T-helper 1 cell treated with Interleukin-12 subunit alpha and Interleukin-12 subunit beta and Interleukin-4 antibody, amounts not matched to agents 30 μg/mL and 1 μg/mL, for 36 hours (primary cell): ENCODE measurements at regions not wholly inside any gene's neighbourhood (a gene's known extent, or its start where the extent isn't known, plus 50 kb on each side); places are given as distances from the start of the nearest gene placed in this dataset.
A peak's percentile ranks its signal among the peaks of the same experiment; 100 is the strongest.

Source experiments
- H3K27ac Mint-ChIP-seq: one replicate; pipeline ENCODE4 v1.8.0; 2021; ENCODE audit warnings: mild to moderate bottlenecking, mixed read lengths
- H3K27me3 Mint-ChIP-seq: one replicate; pipeline ENCODE4 v1.8.0; 2021; ENCODE audit warnings: low read depth, mixed read lengths
- H3K36me3 Mint-ChIP-seq: one replicate; pipeline ENCODE4 v1.8.0; 2021; ENCODE audit warnings: low read depth, mixed read lengths
- H3K4me1 Mint-ChIP-seq: one replicate; pipeline ENCODE4 v1.8.0; 2021; ENCODE audit warnings: low read depth, mixed read lengths
- H3K4me3 Mint-ChIP-seq: one replicate; pipeline ENCODE4 v1.8.0; 2021; ENCODE audit warnings: mild to moderate bottlenecking, moderate library complexity, mixed read lengths
- H3K9me3 Mint-ChIP-seq: one replicate; pipeline ENCODE4 v1.8.0; 2021; ENCODE audit warnings: mixed read lengths

GRCh38 chr13:38191016-38191415, 158.6 kb upstream of the UFM1 start:
- no peaks in the 10 kb centered on the region for H3K36me3 Mint-ChIP-seq
- H3K27me3 Mint-ChIP-seq: no peaks in the 10 kb centered on the region
- H3K27ac Mint-ChIP-seq: no peak overlapping the region
- no peak overlapping the region for H3K4me3 Mint-ChIP-seq
- no peaks in the 10 kb centered on the region for H3K9me3 Mint-ChIP-seq
- H3K4me1 Mint-ChIP-seq: no peaks in the 10 kb centered on the region

DNA sequence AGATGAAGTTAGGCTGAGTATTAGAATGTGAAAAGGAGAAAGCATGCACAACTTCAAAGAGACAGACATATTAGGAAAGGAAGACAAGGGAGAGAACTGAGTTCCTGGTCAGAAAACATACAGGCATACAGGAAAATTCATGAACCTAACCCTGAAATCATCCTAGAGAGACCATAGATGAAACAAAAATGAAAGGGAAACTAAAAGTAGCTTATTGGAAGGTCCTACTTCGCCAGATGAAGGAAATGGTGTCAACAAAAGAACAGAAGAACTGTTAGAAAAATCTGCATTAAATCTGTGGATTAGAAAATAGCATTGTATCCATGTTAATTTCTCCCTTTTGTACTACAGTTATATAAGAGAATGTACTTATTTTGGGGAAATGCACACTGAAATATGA, 169.0 kb upstream of the UFM1 start:
- Mint-ChIP-seq H3K4me3 (peak overlapping the region; percentile 47), H3K36me3 (peaks cover 6% of the 10 kb centered on the region), H3K27me3 (no peaks in the 10 kb centered on the region), H3K9me3 (peaks cover 5% of the 10 kb centered on the region), H3K27ac (peak overlapping the region; percentile 79), H3K4me1 (peaks cover 12% of the 10 kb centered on the region)

GRCh38 chr13:38180126-38180525, 169.5 kb upstream of the UFM1 start:
- Mint-ChIP-seq H3K9me3 (peaks cover 5% of the 10 kb centered on the region), H3K4me1 (peaks cover 12% of the 10 kb centered on the region), H3K4me3 (peak overlapping the region; percentile 47), H3K36me3 (peaks cover 6% of the 10 kb centered on the region), H3K27ac (no peak overlapping the region), H3K27me3 (no peaks in the 10 kb centered on the region)

DNA sequence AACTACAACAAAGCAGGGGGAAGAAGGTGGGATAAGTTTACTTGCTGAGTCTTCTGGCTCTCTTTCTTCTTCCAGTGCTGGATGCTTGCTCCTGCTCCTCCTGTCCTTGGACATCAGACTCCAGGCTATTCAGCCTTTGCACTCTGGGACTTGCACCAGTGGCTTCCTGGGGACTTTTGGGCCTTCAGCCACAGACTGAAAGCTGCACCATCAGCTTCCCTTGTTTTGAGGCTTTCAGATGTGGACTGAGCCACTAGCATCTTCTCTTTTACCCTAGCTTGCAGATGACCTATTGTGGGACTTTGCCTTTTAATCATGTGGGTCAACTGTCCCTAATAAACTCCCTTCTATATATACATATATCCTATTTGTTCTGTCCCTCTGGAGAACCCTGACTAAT, 173.0 kb upstream of the UFM1 start:
- peaks cover 3% of the 10 kb centered on the region for H3K27me3 Mint-ChIP-seq
- no peak overlapping the region for H3K27ac Mint-ChIP-seq
- H3K4me1 Mint-ChIP-seq: peaks cover 12% of the 10 kb centered on the region
- peaks cover 5% of the 10 kb centered on the region for H3K36me3 Mint-ChIP-seq
- no peak overlapping the region for H3K4me3 Mint-ChIP-seq
- peaks cover 5% of the 10 kb centered on the region for H3K9me3 Mint-ChIP-seq

- no peak overlapping the region for H3K27ac Mint-ChIP-seq
- H3K4me1 Mint-ChIP-seq: no peaks in the 10 kb centered on the region
- H3K9me3 Mint-ChIP-seq: no peaks in the 10 kb centered on the region
- H3K27me3 Mint-ChIP-seq: peaks cover 3% of the 10 kb centered on the region
- H3K4me3 Mint-ChIP-seq: no peak overlapping the region
- H3K36me3 Mint-ChIP-seq: no peaks in the 10 kb centered on the region
These were observed 176.2 kb upstream of the UFM1 start for GRCh38 chr13:38173403-38173802.

DNA sequence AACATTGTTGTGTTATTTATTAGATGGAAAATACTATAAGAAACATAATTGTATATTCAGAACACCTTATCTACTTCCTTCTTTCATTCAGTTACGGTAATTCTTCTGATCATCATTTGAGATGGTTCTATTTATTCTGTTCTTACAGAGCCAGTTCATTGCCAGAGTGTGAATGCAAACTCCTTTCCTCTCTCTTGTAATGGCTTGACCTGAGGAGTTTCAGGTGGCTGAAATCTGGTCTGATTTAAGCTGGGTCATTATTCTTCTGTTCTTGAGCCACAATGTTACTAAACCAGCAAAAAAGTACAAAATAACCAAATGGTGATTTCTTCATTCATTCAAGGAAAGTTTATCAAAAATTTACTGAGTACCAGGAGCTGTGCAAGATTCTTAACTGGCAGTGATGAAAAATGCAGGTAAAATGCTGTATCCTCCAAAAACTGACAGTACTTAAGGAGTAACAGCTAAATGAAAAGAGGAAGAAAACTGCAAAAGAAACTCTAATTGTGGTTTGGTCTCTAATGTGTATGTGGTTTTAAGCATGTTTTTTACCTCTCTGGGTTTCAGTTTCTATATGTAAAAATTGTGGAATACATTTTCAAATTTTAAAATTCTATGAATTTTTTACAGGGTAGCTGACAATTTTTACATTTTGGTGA, 182.4 kb upstream of the UFM1 start:
- H3K27ac Mint-ChIP-seq: no peak overlapping the region
- no peaks in the 10 kb centered on the region for H3K36me3 Mint-ChIP-seq
- H3K27me3 Mint-ChIP-seq: no peaks in the 10 kb centered on the region
- H3K4me1 Mint-ChIP-seq: peaks cover 6% of the 10 kb centered on the region
- no peaks in the 10 kb centered on the region for H3K9me3 Mint-ChIP-seq
- no peak overlapping the region for H3K4me3 Mint-ChIP-seq

DNA sequence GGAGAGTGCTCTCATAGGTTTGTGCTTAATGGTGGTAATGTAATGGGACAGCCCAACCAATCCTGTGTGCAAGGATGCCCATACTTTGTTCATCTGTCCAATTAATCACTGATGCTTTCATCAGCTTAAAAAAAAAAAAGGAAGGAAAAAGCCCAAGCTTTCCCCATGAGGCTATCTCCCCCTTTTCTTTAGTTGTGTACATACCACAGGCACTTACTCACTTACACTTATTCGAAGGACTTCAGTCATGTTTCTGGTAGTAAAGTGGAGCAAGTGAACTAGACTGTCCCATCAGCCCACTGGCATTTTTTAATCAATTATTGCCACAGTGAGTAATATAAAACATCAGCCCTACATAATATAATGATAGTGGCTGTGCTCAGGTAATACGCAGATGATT, 183.5 kb upstream of the UFM1 start:
- Mint-ChIP-seq H3K4me1 (peaks cover 6% of the 10 kb centered on the region), H3K27ac (no peak overlapping the region), H3K27me3 (no peaks in the 10 kb centered on the region), H3K9me3 (no peaks in the 10 kb centered on the region), H3K4me3 (no peak overlapping the region), H3K36me3 (no peaks in the 10 kb centered on the region)

DNA sequence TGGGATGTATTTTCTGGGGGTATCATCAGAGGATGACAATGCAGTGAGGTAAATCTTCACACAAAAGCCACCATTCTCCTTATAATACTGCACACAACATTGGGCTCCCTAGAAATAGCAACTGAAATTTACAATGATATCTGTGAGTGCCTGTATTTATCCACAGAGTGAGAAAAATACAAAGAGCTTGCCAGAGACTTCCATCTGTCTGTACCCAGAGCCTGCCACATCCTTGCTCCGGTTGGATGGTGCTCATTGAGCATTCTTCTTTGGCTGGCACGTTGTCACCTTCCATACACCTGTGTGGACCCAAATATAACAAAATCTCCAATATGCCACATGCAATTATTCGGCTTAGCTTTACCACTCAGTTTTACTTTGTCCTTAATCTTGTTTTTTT, 189.5 kb upstream of the UFM1 start:
- Mint-ChIP-seq H3K36me3 (no peaks in the 10 kb centered on the region), H3K4me3 (no peak overlapping the region), H3K4me1 (no peaks in the 10 kb centered on the region), H3K9me3 (no peaks in the 10 kb centered on the region), H3K27ac (no peak overlapping the region), H3K27me3 (no peaks in the 10 kb centered on the region)

DNA sequence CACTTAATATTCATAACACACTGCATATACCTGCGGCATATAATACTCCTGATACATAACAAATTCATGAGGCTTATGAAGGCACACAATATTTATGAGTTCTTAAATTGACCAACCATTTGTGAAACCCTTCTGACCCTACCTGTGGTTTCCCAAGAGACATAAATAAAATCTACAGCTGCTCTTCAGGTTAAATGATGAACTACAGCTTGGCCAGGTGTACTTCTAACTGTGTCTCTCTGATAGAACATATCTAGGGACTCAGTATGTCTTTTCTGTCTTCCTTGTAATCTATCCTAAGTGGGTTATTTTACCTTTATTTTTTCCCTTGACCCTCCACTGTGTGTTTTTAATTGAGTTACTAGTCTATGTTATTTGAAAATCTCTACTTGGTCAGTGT, 189.9 kb upstream of the UFM1 start:
- Mint-ChIP-seq H3K27me3 (no peaks in the 10 kb centered on the region), H3K36me3 (no peaks in the 10 kb centered on the region), H3K9me3 (no peaks in the 10 kb centered on the region), H3K4me3 (no peak overlapping the region), H3K4me1 (no peaks in the 10 kb centered on the region), H3K27ac (no peak overlapping the region)

- H3K36me3 Mint-ChIP-seq: no peaks in the 10 kb centered on the region
- no peak overlapping the region for H3K27ac Mint-ChIP-seq
- H3K4me3 Mint-ChIP-seq: no peak overlapping the region
- H3K27me3 Mint-ChIP-seq: no peaks in the 10 kb centered on the region
- H3K4me1 Mint-ChIP-seq: no peaks in the 10 kb centered on the region
- H3K9me3 Mint-ChIP-seq: peaks cover 5% of the 10 kb centered on the region
These were observed 202.6 kb upstream of the UFM1 start for GRCh38 chr13:38147050-38147449.

DNA sequence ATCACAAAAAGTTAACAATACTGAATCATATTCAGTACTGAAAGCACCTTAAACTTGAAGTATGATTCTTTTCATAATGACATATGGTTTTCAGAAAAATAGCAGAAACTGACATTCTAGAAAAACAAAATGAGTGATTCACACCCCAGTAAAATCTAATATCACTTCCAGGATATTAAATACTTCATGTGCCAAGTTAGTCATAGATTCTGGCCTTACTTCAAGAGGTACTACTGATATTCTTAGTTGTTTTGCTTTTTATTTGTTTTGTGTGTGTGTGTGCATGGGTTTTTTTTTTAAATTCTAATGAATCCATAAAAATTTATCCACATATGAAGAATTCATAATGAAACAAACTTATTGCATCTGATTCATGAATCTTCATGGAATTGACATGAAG, 207.9 kb upstream of the UFM1 start:
- Mint-ChIP-seq H3K4me3 (no peak overlapping the region), H3K36me3 (no peaks in the 10 kb centered on the region), H3K27me3 (no peaks in the 10 kb centered on the region), H3K27ac (no peak overlapping the region), H3K9me3 (peaks cover 7% of the 10 kb centered on the region), H3K4me1 (no peaks in the 10 kb centered on the region)

DNA sequence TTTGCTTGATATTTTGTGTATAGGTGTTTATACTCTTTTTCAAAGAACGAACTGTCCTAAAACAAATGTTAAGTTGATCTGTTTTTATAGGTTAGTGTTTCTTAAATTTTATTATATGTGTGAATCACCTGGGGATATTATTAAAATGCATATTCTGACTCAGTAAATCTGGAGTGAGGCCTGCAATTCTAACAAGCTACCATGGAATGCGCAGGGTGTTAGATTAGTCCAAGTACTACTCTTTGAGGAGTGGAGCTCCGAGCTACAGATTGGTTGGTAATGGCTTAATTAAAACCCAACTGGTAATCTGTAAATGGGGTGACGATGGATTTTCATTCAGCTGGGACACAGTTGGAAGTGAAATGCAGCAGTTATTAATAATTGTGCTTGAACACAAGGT, 214.1 kb upstream of the UFM1 start:
- H3K27ac Mint-ChIP-seq: no peak overlapping the region
- no peaks in the 10 kb centered on the region for H3K27me3 Mint-ChIP-seq
- no peaks in the 10 kb centered on the region for H3K4me1 Mint-ChIP-seq
- H3K4me3 Mint-ChIP-seq: no peak overlapping the region
- H3K36me3 Mint-ChIP-seq: no peaks in the 10 kb centered on the region
- peaks cover 24% of the 10 kb centered on the region for H3K9me3 Mint-ChIP-seq

DNA sequence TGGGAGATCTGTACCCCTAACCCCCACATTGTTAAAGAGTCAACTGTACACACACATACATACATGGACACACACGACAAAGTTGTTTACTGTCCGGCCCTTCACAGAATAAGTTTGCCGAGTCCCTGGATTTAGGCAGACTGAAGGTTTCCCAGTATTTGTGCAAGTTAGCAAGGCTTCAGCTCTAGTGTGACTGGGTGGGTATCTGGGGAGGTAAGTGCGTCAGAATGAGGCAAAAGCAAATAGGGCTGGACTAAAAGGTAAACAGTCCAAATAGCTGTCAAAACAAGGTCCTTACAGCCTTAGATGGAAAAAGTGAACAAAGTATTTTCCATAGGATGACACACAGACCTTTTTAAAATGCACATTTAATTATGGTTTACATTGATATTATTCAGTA, 228.4 kb upstream of the UFM1 start:
- Mint-ChIP-seq H3K4me1 (no peaks in the 10 kb centered on the region), H3K4me3 (no peak overlapping the region), H3K9me3 (peaks cover 6% of the 10 kb centered on the region), H3K36me3 (no peaks in the 10 kb centered on the region), H3K27ac (no peak overlapping the region), H3K27me3 (no peaks in the 10 kb centered on the region)

- H3K27ac Mint-ChIP-seq: no peak overlapping the region
- no peak overlapping the region for H3K4me3 Mint-ChIP-seq
- H3K9me3 Mint-ChIP-seq: peaks cover 12% of the 10 kb centered on the region
- no peaks in the 10 kb centered on the region for H3K4me1 Mint-ChIP-seq
- H3K27me3 Mint-ChIP-seq: no peaks in the 10 kb centered on the region
- no peaks in the 10 kb centered on the region for H3K36me3 Mint-ChIP-seq
These were observed 234.3 kb upstream of the TRPC4 start for GRCh38 chr13:38103851-38104250.

- no peaks in the 10 kb centered on the region for H3K36me3 Mint-ChIP-seq
- H3K27me3 Mint-ChIP-seq: no peaks in the 10 kb centered on the region
- H3K27ac Mint-ChIP-seq: no peak overlapping the region
- no peak overlapping the region for H3K4me3 Mint-ChIP-seq
- H3K9me3 Mint-ChIP-seq: no peaks in the 10 kb centered on the region
- no peaks in the 10 kb centered on the region for H3K4me1 Mint-ChIP-seq
These were observed 230.2 kb upstream of the TRPC4 start for GRCh38 chr13:38099751-38100150.

GRCh38 chr13:38093425-38093824, 223.9 kb upstream of the TRPC4 start:
- H3K27ac Mint-ChIP-seq: no peak overlapping the region
- H3K36me3 Mint-ChIP-seq: no peaks in the 10 kb centered on the region
- peaks cover 8% of the 10 kb centered on the region for H3K9me3 Mint-ChIP-seq
- H3K27me3 Mint-ChIP-seq: no peaks in the 10 kb centered on the region
- no peaks in the 10 kb centered on the region for H3K4me1 Mint-ChIP-seq
- no peak overlapping the region for H3K4me3 Mint-ChIP-seq
